Caco-2 (cell line): ENCODE measurements at regions not wholly inside any gene's neighbourhood (a gene's known extent, or its start where the extent isn't known, plus 50 kb on each side); places are given as distances from the start of the nearest gene placed in this dataset.

ENCODE experiments used
- BruUV-seq: library from RNA; stranded (reverse); fragments of 400-500 nt; replicated peaks from 2 replicates; lab custom pipeline; 2021; lab: Mats Ljungman, UMichigan
- CTCF ChIA-PET: fragments of 300-600 bp; sonication (Branson Sonifier 250); formaldehyde crosslinking; loops from one replicate; lab custom pipeline; 2022; ENCODE audit warnings: antibody characterized with exemption; lab: Charles Lee
- POLR2A ChIA-PET: fragments of 300-600 bp; sonication (Branson Sonifier 250); formaldehyde crosslinking; loops from one replicate; lab custom pipeline; 2022; ENCODE audit warnings: antibody characterized with exemption; lab: Charles Lee
- DNase-seq, 2 experiments: peaks; one replicate each; pipeline versions ENCODE4 v3.0.0 to v3.0.0-alpha.2; 2020 to 2022
- H3K27me3 ChIP-seq: replicated peaks from 2 replicates; pipeline ENCODE4 v1.6.0; 2011; ENCODE audit warnings: low read length; ENCODE audit not compliant: control insufficient read depth, insufficient read depth
- H3K36me3 ChIP-seq: 2 replicates; pipeline ENCODE4 v1.5.1; 2011; ENCODE audit warnings: low read length; ENCODE audit not compliant: control insufficient read depth, insufficient read depth
- H3K4me1 ChIP-seq: fragments of 250-450 bp; sonication (Bioruptor Pico); 2 replicates; pipeline ENCODE4 v1.5.1; 2020; ENCODE audit warnings: mild to moderate bottlenecking
- H3K4me3 ChIP-seq: 2 replicates; pipeline ENCODE4 v1.5.1; 2011; ENCODE audit warnings: low read depth, mild to moderate bottlenecking, control low read depth, low read length
- H3K9me3 ChIP-seq: fragments of 250-450 bp; sonication (Bioruptor Pico); 2 replicates; pipeline ENCODE4 v1.5.1; 2020; ENCODE audit warnings: mild to moderate bottlenecking, moderate library complexity
- H3K27ac Mint-ChIP-seq: one replicate; pipeline ENCODE4 v1.8.0; 2022; ENCODE audit warnings: mixed read lengths; ENCODE audit not compliant: unreplicated experiment
- H3K27me3 Mint-ChIP-seq: one replicate; pipeline ENCODE4 v1.8.0; 2022; ENCODE audit warnings: mixed read lengths; ENCODE audit not compliant: insufficient read depth, unreplicated experiment
- H3K36me3 Mint-ChIP-seq: one replicate; pipeline ENCODE4 v1.8.0; 2022; ENCODE audit warnings: mild to moderate bottlenecking, mixed read lengths; ENCODE audit not compliant: insufficient read depth, unreplicated experiment
- H3K4me1 Mint-ChIP-seq: one replicate; pipeline ENCODE4 v1.8.0; 2022; ENCODE audit warnings: low read depth, mixed read lengths; ENCODE audit not compliant: unreplicated experiment
- H3K4me3 Mint-ChIP-seq: one replicate; pipeline ENCODE4 v1.8.0; 2022; ENCODE audit warnings: mild to moderate bottlenecking, moderate library complexity, mixed read lengths; ENCODE audit not compliant: unreplicated experiment
- H3K9me3 Mint-ChIP-seq: one replicate; pipeline ENCODE4 v1.8.0; 2022; ENCODE audit warnings: mixed read lengths; ENCODE audit not compliant: unreplicated experiment
- CTCF ChIP-seq, 2 experiments: fragments of 200-600 bp in 1 of 2; IDR thresholded peaks; 1 replicate in 1 of 2; 2 replicates in 1 of 2; pipeline versions ENCODE4 v1.5.1 to v1.8.0; 2011 to 2022; ENCODE audit warnings: antibody characterized with exemption in 1 of 2, control low read depth in 1 of 2, inconsistent platforms in 1 of 2, low read depth in 1 of 2, low read length in 1 of 2, mild to moderate bottlenecking in 1 of 2, moderate library complexity in 1 of 2; ENCODE audit not compliant: insufficient read depth in 1 of 2, severe bottlenecking in 1 of 2, unreplicated experiment in 1 of 2
- intact Hi-C: fragments of 100-400 bp; cut with micrococcal nuclease; formaldehyde crosslinking; loops from one replicate; pipeline ENCODE4 v1.10.0; 2022; ENCODE audit not compliant: unreplicated experiment

GRCh38 chr2:72051204-72051603, 96.5 kb downstream of the CYP26B1 start:
- Mint-ChIP-seq H3K9me3 (peaks cover 31% of the 10 kb centered on the region), H3K27me3 (no peaks in the 10 kb centered on the region), H3K27ac (no peak overlapping the region), H3K36me3 (no peaks in the 10 kb centered on the region), H3K4me1 (no peaks in the 10 kb centered on the region), H3K4me3 (no peak overlapping the region)
- TF ChIP-seq CTCF (IDR thresholded peaks at IDR 0.05; ENCODE audit: insufficient read depth in 1 of 2, low read depth in 1 of 2, low read length in 1 of 2, severe bottlenecking in 1 of 2, unreplicated experiment in 1 of 2) = no peak
- no peak overlapping the region for H3K4me3 ChIP-seq
- peaks cover 9% of the 10 kb centered on the region; the same call in 1 of the 2 replicates for H3K9me3 ChIP-seq
- no peaks in the 10 kb centered on the region for H3K4me1 ChIP-seq
- intact Hi-C loops = loop anchor here (2.0 kb wide), 1 partner anchor 20 kb away; no protein-coding TSS in a partner anchor
- BruUV-seq = no TSS peak
- DNase-seq = no peak
- no peaks in the 10 kb centered on the region for H3K27me3 ChIP-seq
- POLR2A ChIA-PET = no interaction called here
- CTCF ChIA-PET = interaction anchor here (0.7 kb wide), 1 partner anchor 185 kb away, joined by 5 read pairs; no protein-coding TSS in a partner anchor
- no peaks in the 10 kb centered on the region for H3K36me3 ChIP-seq

- BruUV-seq = no TSS peak
- POLR2A ChIA-PET = no interaction called here
- Mint-ChIP-seq H3K36me3 (no peaks in the 10 kb centered on the region), H3K4me1 (no peaks in the 10 kb centered on the region), H3K27ac (no peak overlapping the region), H3K4me3 (no peak overlapping the region), H3K27me3 (no peaks in the 10 kb centered on the region), H3K9me3 (peaks cover 31% of the 10 kb centered on the region)
- Histone ChIP-seq H3K27me3 (no peaks in the 10 kb centered on the region), H3K36me3 (no peaks in the 10 kb centered on the region), H3K4me3 (no peak overlapping the region), H3K4me1 (no peaks in the 10 kb centered on the region), H3K9me3 (peaks cover 9% of the 10 kb centered on the region; the same call in 1 of the 2 replicates)
- intact Hi-C loops = loop anchor here (2.0 kb wide), 1 partner anchor 20 kb away; no protein-coding TSS in a partner anchor
- no peak for TF ChIP-seq CTCF (IDR thresholded peaks at IDR 0.05; ENCODE audit: insufficient read depth in 1 of 2, low read depth in 1 of 2, low read length in 1 of 2, severe bottlenecking in 1 of 2, unreplicated experiment in 1 of 2)
- DNase-seq = no peak
- CTCF ChIA-PET = no interaction called here
Observed at GRCh38 chr2:72050734-72051133, 96.9 kb downstream of the CYP26B1 start.

- intact Hi-C loops = no loop called here
- Histone ChIP-seq H3K4me3 (no peak overlapping the region), H3K4me1 (no peaks in the 10 kb centered on the region), H3K27me3 (no peaks in the 10 kb centered on the region), H3K36me3 (no peaks in the 10 kb centered on the region), H3K9me3 (peaks cover 12% of the 10 kb centered on the region)
- H3K27ac Mint-ChIP-seq = no peak overlapping the region
- ChIA-PET POLR2A (no interaction called here), CTCF (no interaction called here)
- no peaks in the 10 kb centered on the region for H3K27me3 Mint-ChIP-seq
- no peak for TF ChIP-seq CTCF (IDR thresholded peaks at IDR 0.05; ENCODE audit: insufficient read depth in 1 of 2, low read depth in 1 of 2, low read length in 1 of 2, severe bottlenecking in 1 of 2, unreplicated experiment in 1 of 2)
- DNase-seq = no peak
- no peaks in the 10 kb centered on the region for H3K36me3 Mint-ChIP-seq
- BruUV-seq = no TSS peak
- H3K4me1 Mint-ChIP-seq = no peaks in the 10 kb centered on the region
- peaks cover 42% of the 10 kb centered on the region for H3K9me3 Mint-ChIP-seq
- no peak overlapping the region for H3K4me3 Mint-ChIP-seq
Observed at GRCh38 chr2:72048881-72049477, 98.7 kb downstream of the CYP26B1 start.
